ENCODE measurements at regions not wholly inside any gene's neighbourhood (a gene's known extent, or its start where the extent isn't known, plus 50 kb on each side); places are given as distances from the start of the nearest gene placed in this dataset.

- Histone ChIP-seq H3K9me3 (ENCODE audit: control insufficient read depth in 1 of 2, insufficient read depth in 1 of 2, low read length in 2 of 2) (no peaks in the 10 kb centered on the region), H3K4me3 (ENCODE audit: low read length) (no peak overlapping the region), H3K27me3 (ENCODE audit: control insufficient read depth in 1 of 2, insufficient read depth in 2 of 2, low read length in 2 of 2) (no peaks in the 10 kb centered on the region), H3K36me3 (ENCODE audit: insufficient read depth, low read length) (no peaks in the 10 kb centered on the region), H3K4me1 (ENCODE audit: insufficient read depth, low read length) (peaks cover 24% of the 10 kb centered on the region), H3K27ac (ENCODE audit: low read depth in 1 of 2, low read length in 2 of 2) (no peak overlapping the region)
- DNase-seq = no peak
- TF ChIP-seq CTCF (IDR thresholded peaks at IDR 0.05) = no peak
- ChIA-PET POLR2A (no interaction called here), CTCF (no interaction called here)
- Mint-ChIP-seq H3K36me3 (ENCODE audit: low read depth) (peaks cover under 1% of the 10 kb centered on the region), H3K27me3 (no peaks in the 10 kb centered on the region), H3K4me3 (no peak overlapping the region), H3K4me1 (ENCODE audit: low read depth) (peaks cover 51% of the 10 kb centered on the region), H3K9me3 (peaks cover under 1% of the 10 kb centered on the region), H3K27ac (no peak overlapping the region)
- intact Hi-C loops (cut with DNase I, micrococcal nuclease) = no loop called here
- ATAC-seq (ENCODE audit: poor library complexity) = no peak
Measured at GRCh38 chrY:12555005-12555404, 146.0 kb upstream of the USP9Y start.

GRCh38 chrY:12559007-12559406 is 142.0 kb upstream of the USP9Y start:
- Histone ChIP-seq H3K36me3 (ENCODE audit: insufficient read depth, low read length) (no peaks in the 10 kb centered on the region), H3K4me1 (ENCODE audit: insufficient read depth, low read length) (peaks cover 4% of the 10 kb centered on the region), H3K9me3 (ENCODE audit: control insufficient read depth in 1 of 2, insufficient read depth in 1 of 2, low read length in 2 of 2) (no peaks in the 10 kb centered on the region), H3K4me3 (ENCODE audit: low read length) (no peak overlapping the region), H3K27ac (ENCODE audit: low read depth in 1 of 2, low read length in 2 of 2) (no peak overlapping the region), H3K27me3 (ENCODE audit: control insufficient read depth in 1 of 2, insufficient read depth in 2 of 2, low read length in 2 of 2) (no peaks in the 10 kb centered on the region)
- Mint-ChIP-seq H3K36me3 (ENCODE audit: low read depth) (peaks cover 13% of the 10 kb centered on the region), H3K9me3 (peaks cover 15% of the 10 kb centered on the region), H3K27ac (no peak overlapping the region), H3K27me3 (no peaks in the 10 kb centered on the region), H3K4me1 (ENCODE audit: low read depth) (peaks cover 34% of the 10 kb centered on the region), H3K4me3 (no peak overlapping the region)
- ATAC-seq (ENCODE audit: poor library complexity) (no peak), DNase-seq (no peak)
- ChIA-PET POLR2A (no interaction called here), CTCF (no interaction called here)
- TF ChIP-seq CTCF (IDR thresholded peaks at IDR 0.05) = no peak
- intact Hi-C loops (cut with DNase I, micrococcal nuclease) = no loop called here

GRCh38 chrY:12576278-12576677 is 124.8 kb upstream of the USP9Y start:
- no peak overlapping the region for H3K27ac Mint-ChIP-seq
- ATAC-seq (ENCODE audit: poor library complexity) (no peak), DNase-seq (no peak)
- ChIA-PET CTCF (no interaction called here), POLR2A (no interaction called here)
- H3K27me3 Mint-ChIP-seq = no peaks in the 10 kb centered on the region
- no peaks in the 10 kb centered on the region for H3K27me3 ChIP-seq (ENCODE audit: control insufficient read depth in 1 of 2, insufficient read depth in 2 of 2, low read length in 2 of 2)
- H3K27ac ChIP-seq (ENCODE audit: low read depth in 1 of 2, low read length in 2 of 2) = no peak overlapping the region
- intact Hi-C loops (cut with DNase I, micrococcal nuclease) = no loop called here
- H3K4me1 ChIP-seq (ENCODE audit: insufficient read depth, low read length) = no peaks in the 10 kb centered on the region
- TF ChIP-seq CTCF (IDR thresholded peaks at IDR 0.05) = no peak
- H3K36me3 ChIP-seq (ENCODE audit: insufficient read depth, low read length) = no peaks in the 10 kb centered on the region
- no peaks in the 10 kb centered on the region for H3K9me3 Mint-ChIP-seq
- H3K9me3 ChIP-seq (ENCODE audit: control insufficient read depth in 1 of 2, insufficient read depth in 1 of 2, low read length in 2 of 2) = no peaks in the 10 kb centered on the region
- peaks cover 4% of the 10 kb centered on the region for H3K4me1 Mint-ChIP-seq (ENCODE audit: low read depth)
- no peak overlapping the region for H3K4me3 ChIP-seq (ENCODE audit: low read length)
- no peak overlapping the region for H3K4me3 Mint-ChIP-seq
- H3K36me3 Mint-ChIP-seq (ENCODE audit: low read depth) = no peaks in the 10 kb centered on the region
